ENCODE measurements at regions not wholly inside any gene's neighbourhood (a gene's known extent, or its start where the extent isn't known, plus 50 kb on each side); places are given as distances from the start of the nearest gene placed in this dataset.
A peak's percentile ranks its signal among the peaks of the same experiment; 100 is the strongest.
"Not testable (repeated sequence)": the region's sequence is repeated elsewhere in the genome, so short reads cannot be mapped to it uniquely, and the experiment has no call there.

GRCh38 chr4:75180790-75181776 is 248.2 kb downstream of the PARM1 start:
- DNase-seq, result no peak

- no peak for DNase-seq
Observed at GRCh38 chr4:75180217-75180616, 247.3 kb downstream of the PARM1 start.

- peak; percentile 93 for DNase-seq
Observed at GRCh38 chr4:75179510-75179909, 246.6 kb downstream of the PARM1 start.

DNA sequence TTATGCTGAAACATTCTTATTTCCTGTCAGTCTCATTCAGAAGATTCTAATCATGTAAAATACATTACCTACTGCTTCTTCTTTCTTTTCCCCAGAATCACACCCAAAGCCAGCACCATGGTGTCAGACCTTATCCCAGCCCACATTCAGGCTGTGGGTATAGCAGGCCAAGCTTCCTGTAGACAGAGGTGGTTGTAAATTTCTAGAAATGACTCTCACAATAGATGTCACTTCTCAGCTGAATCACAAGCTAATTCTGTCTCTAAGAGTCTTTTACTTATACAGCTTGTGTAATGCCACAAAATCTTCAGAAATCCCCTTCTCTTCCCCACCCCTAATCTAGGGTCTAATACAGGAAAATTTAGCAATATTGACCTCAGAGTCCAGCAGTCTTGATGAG is 239.6 kb downstream of the PARM1 start:
- DNase-seq, result no peak

- DNase-seq, result no peak
Observed at GRCh38 chr4:75169427-75169826, 236.5 kb downstream of the PARM1 start.

GRCh38 chr4:75169020-75169419 is 236.1 kb downstream of the PARM1 start:
- DNase-seq, result no peak

DNA sequence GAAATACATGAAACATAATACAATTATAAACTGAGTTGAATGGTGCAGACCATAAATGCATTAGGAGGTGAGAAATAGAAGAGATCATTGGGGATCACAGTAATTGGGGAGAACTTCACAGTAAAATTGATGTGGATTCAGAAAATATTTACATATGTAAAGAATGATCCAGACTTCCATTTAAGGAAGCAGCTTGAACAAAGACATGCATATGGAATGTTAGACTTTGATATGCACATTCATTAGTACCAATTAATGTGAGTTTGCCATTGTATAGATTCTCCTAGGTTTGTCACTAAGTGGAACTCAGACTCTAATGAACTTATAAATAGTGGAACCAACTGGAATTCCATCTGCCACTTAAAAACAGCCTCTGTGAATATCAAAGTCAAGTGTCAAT is 235.6 kb downstream of the PARM1 start:
- no peak for DNase-seq

- not testable (repeated sequence) for DNase-seq
Observed at GRCh38 chr4:75165100-75165499, 232.2 kb downstream of the PARM1 start.

DNA sequence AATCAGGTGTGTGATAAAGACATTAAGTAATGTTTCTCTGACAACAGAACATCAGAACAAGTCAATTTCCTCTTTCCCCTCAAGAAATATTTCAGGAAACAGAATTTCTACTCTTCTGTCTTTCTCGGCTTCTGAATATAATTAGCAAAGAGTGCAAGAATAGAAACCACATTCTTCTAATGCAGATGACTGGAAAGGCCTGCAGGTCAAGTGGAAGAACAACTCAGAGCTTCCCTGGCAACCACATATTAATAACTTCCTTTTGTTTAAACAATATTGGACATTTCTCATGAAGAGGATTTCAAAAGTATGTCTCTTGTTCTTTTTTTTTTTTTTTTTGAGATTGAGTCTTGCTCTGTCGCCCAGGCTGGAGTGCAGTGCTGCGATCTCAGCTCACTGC is 225.5 kb downstream of the PARM1 start:
- DNase-seq, result no peak

- DNase-seq, result no peak
Observed at GRCh38 chr4:75154994-75155393, 222.1 kb downstream of the PARM1 start.

GRCh38 chr4:75146223-75146622 is 213.3 kb downstream of the PARM1 start:
- no peak for DNase-seq

DNA sequence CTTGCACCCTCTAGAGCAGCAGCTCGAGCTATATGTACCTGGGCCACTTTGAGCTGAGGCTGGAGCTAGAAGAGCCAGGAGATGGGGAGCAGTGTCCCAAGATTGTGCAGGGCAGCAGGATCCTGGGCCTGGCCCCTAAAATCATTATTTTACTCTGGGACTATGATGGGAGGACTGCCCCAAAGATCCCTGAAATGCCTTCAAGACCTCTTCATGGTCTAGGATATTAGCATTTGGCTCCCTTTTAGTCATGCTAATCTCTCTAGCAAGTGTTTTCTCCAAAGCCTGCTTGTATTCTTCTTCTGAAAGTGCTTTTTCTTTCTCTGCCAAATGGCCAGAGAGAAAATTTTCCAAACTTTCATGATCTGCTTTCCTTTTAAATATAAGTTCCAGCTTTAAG is 211.6 kb downstream of the PARM1 start:
- DNase-seq, result no peak

- no peak for DNase-seq
Observed at GRCh38 chr4:75142850-75143249, 209.9 kb downstream of the PARM1 start.

- DNase-seq, result no peak
Observed at GRCh38 chr4:75142382-75142781, 209.5 kb downstream of the PARM1 start.

- no peak for DNase-seq
Observed at GRCh38 chr4:75141162-75141561, 208.2 kb downstream of the PARM1 start.

- DNase-seq, result no peak
Observed at GRCh38 chr4:75137302-75137701, 204.4 kb downstream of the PARM1 start.

- no peak for DNase-seq
Observed at GRCh38 chr4:75135068-75135825, 202.3 kb downstream of the PARM1 start.

DNA sequence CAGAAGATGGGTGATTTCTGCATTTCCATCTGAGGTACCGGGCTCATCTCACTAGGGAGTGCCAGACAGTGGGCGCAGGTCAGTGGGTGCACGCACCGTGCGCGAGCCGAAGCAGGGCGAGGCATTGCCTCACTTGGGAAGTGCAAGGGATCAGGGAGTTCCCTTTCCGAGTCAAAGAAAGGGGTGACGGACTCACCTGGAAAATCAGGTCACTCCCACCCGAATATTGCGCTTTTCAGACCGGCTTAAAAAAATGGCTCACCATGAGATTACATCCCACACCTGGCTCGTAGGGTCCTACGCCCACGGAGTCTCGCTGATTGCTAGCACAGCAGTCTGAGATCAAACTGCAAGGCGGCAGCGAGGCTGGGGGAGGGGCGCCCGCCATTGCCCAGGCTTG is 194.0 kb downstream of the PARM1 start:
- DNase-seq, result not testable (repeated sequence)

DNA sequence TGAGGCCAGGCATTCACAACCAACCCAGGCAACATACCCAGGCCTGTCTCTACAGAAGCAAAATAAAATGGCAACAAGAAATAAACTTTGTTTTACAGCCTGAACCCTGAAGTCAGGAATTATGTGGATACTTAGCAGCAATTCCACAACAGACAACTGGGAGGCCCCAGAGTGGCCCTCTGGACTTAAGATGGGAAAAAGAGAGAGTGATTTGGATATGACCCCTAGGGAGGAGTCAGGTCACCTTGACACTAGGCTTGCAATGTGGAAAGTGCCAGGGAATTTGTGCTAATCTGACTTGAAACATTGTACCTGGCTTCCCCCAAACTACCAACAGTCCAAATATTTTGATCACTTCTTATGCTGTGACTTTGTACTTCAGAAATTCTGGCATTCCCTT is 193.1 kb downstream of the PARM1 start:
- peak; percentile 44 for DNase-seq

- no peak for DNase-seq
Observed at GRCh38 chr4:75122424-75123014, 189.6 kb downstream of the PARM1 start.

GRCh38 chr4:75118739-75119138 is 185.8 kb downstream of the PARM1 start:
- no peak for DNase-seq

- DNase-seq, result no peak
Observed at GRCh38 chr4:75110061-75110460, 177.1 kb downstream of the PARM1 start.

DNA sequence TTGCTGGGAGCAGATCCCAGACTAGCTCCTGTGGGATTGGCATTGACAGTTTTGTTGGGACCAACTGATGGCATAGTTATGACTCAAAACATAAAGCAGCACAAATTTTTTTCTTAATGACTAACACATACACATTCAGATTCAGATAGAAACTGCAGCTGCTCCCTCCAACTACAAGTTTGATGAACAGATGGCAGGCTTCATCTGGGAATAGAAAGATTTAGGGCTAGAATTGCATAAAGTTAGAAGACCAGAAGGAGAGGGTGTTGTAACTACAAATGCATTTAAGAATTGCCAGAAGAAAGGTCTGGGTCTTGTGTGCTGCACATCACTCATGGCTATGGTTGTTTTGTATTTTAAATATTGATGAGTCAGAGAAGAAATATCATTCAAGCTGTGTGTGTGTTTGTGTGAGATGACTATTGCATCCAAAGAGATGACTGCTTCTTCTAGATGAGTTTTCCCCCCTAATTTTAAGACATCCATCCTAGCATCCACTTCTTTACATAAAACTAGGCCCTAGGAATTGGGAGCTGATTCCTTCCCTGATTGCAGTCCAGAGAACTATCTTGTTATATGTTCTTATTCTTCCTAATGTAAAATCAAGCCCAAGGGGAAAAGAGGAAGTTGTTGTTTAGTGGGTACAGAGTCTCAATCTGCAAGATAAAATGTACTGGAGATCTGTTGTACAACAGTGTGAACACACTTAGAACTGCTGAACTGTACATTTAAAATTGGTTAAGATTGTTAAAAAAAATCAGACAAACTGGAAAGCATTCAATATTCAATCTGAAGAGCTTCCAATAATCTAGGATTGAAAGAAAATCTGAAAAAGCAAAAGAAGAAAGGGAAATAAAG is 175.1 kb downstream of the PARM1 start:
- DNase-seq, result no peak
